GM19468 (cell line): ENCODE measurements at regions not wholly inside any gene's neighbourhood (a gene's known extent, or its start where the extent isn't known, plus 50 kb on each side); places are given as distances from the start of the nearest gene placed in this dataset.
"Not testable (repeated sequence)": the region's sequence is repeated elsewhere in the genome, so short reads cannot be mapped to it uniquely, and the experiment has no call there.

Experiments used
- ATAC-seq: cut with Tn5 transposase; IDR thresholded peaks from one replicate; pipeline ENCODE4 v1.9.1; 2021; ENCODE audit warnings: mild to moderate bottlenecking, moderate library complexity, moderate number of reproducible peaks; ENCODE audit not compliant: unreplicated experiment; ENCODE audit errors: extremely low read depth

GRCh38 chr20:48414786-48415185 is 413.0 kb downstream of the PREX1 start:
- ATAC-seq, result no peak

- ATAC-seq, result no peak
These were observed 415.8 kb downstream of the PREX1 start for GRCh38 chr20:48411919-48412522.

- ATAC-seq, result no peak
These were observed 416.6 kb downstream of the PREX1 start for GRCh38 chr20:48411245-48411644.

GRCh38 chr20:48409055-48409615 is 418.7 kb downstream of the PREX1 start:
- no peak for ATAC-seq

DNA sequence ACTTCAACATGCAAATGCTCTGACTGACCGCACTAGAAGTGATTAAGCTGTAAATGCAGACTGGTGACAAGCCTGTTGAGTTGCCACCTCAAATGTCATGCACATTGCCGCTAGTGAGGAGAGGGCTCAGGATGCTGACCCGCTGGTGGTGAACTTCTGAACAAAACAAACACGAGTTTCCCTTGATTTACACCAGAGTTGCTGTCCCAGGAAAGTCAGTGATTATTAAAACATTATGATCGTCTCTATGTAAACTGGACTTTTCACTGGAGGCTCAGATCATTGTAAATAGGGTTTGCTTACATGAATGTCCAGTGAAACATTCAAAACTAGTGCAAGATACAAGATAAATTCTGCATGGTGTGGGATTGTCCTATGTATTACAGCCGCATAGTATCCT is 420.1 kb downstream of the PREX1 start:
- no peak for ATAC-seq

DNA sequence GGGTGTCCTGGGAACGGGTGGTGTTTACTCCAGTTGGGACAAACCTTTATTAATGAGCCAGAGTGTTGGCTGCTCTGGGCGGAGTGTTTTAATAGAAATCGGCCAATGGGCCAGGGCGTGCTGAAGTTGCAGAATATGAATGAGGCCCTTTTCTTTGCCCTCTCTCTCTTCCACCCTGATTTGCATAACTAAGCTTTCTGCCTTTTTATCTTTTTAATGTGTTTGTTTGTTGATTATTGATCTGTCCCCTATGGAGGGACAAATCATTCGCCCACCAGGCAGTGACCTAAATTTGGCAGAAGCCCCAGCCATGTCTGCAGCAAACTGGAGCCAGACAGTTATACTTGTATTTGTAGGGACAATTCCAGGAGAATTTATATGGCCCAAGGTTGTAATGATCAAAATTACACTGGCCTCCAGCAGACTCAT is 420.9 kb downstream of the PREX1 start:
- ATAC-seq, result no peak

DNA sequence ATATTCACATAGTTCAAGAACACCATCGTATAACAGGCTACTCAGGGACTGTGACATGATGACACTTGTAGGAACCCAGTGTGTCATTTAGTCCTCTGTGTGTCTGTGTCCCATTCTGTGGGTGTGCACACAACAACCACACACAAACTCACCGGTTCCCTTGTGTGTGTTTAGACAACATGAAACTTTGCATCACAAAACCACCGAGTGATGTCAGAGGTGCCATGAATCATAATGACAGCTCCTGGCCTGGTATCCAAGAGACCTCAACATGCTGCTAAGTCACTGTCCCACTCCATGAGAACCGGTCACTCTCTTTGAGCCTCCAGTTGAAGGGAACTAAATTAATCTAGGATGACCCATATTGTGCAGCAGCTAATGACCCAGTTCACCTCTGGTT is 421.3 kb downstream of the PREX1 start:
- ATAC-seq, result no peak

DNA sequence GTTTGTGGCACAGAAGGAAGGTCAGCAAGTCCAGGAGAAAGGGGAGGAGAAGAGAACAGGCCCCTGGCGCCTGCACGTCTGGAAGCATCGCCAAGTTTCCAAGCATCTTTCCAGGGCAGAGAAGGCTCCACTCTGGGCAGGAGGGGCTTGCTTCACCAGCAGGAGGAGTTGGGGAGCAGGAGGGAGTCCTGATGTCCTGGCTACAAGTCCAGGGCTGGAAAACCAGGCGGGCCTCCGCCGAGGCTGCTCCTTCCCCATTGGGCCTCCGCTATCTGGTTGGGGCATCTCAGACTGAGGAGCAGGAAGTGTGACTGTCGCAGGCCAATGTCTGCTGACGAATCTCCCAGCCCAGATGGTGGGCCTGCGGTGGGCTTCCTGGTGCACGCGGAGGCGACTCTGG is 421.9 kb downstream of the PREX1 start:
- ATAC-seq, result no peak

DNA sequence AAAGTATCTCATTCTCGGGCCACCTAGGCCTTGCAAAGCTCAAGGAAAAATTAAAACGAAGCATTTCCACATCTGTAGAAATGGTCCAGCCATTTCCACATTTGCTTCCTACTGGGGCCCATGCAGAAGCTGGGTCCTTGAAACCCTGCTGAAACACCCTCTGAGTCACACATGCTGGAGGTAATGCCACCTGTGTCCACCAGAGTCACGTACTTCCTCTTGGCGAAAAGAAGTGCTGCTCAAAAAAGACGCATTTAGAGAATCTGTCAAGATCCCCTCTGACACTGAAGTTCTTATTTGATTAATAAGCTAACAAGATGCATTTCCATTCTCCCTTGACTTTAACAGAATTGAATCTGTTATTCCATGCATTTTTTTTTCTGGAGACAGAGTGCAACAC is 423.2 kb downstream of the PREX1 start:
- ATAC-seq, result no peak

- no peak for ATAC-seq
These were observed 424.5 kb downstream of the PREX1 start for GRCh38 chr20:48403167-48403761.

- no peak for ATAC-seq
These were observed 426.4 kb downstream of the PREX1 start for GRCh38 chr20:48401359-48401758.

DNA sequence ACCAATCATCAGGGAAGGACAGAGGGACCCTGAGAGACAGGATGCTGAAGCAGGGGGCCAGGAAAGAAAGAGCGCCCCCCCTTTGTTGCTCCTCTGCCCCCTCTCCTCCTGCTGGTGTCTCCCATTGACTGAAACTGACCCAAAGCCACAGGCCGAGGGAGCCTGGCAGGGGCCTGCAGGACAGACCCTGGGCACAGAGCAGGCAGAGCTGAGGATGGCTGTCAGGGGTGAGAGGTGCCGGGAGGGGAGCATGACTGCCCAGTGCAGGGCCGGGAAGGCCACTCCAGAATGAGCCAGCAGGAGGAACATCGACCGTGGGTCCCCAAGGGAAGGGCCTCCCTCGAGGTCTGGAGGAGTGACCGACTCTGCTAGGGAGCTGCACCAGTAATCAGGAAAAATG is 427.8 kb downstream of the PREX1 start:
- ATAC-seq, result no peak

DNA sequence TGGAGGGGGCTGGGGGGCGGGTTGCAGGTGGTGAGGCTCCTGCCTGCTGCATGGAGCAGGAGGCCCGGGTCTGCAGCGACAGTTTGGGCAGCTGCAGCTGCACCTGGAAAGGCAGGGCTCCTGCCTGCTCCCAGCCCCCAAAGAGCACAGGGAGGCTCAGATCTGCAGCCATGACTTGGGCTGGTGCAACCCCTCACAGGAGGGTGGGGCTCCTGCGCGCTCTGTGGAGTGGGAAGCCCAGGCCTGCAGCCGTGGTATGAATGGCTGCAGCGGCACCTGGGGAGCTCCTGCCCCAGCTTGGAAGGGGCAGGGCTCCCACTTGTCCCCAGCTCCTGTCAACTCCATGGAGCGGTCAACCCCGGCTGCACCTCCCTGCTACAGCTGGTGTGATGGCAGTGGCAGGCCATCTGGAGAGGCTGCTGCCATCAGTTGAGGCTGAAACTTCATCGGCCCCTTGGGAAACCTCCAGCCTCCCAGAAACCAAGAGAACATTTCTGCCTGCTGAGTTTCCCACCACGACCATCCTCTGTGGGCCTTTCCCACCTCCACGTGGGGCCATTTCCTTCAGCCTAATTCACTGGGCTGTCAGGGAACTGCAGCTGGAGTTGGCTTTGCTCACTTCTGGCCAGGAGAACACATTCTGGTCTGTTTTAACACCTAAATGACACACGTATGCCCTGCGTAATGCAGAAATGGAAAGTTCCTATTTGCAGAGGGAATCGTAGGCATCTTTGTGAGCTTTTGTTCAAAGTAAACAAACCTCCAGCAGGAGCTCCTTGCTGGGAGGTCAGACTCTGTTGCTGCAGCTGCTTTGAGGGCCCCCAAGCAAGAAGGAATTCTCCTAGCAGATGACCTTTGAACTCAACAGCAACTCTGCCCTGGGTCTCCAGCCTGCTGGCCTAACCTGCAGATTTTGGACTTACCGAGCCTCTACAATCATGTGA is 429.0 kb downstream of the PREX1 start:
- no peak for ATAC-seq

DNA sequence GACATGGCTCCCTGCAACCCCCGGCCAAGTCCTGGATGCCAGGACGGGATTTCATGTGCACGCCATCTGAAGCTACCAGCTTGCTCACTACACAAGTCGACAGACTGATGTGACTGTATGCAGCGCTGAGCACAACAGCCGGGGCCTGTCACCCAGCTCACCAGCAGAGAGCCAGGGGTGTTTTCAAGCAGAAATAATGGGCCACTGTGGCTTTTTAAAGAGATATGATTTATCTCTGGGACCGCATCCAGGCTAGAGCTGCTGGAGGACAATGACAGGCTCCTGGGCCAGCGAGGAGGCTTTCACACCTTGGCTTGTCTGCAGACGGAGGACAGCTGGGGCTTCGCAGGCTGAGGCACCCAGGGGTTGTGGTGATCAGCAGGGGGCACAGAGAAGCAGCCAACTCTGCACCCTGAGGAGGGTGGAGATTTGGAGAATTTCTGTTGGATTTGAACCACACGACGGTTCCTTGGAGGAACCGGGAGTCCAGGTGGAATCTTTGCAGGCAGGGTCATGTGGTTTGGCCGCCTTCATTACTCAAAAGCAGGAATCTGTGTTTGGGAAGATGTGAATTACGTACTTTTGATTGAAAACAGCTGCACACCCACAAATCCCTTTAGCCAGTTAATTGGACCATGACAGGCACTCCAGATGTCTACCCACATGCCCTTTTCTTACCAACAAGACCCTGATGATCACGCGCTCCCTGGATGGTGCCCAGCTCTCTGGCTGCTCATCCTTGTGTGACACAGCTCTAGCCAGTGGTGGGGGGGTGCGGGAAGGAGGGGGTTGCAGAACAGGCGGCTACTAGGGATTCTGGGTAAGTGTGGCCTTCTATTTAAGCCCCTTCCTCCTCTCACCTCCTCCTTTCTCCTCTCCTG is 430.6 kb downstream of the PREX1 start:
- ATAC-seq, result not testable (repeated sequence)

DNA sequence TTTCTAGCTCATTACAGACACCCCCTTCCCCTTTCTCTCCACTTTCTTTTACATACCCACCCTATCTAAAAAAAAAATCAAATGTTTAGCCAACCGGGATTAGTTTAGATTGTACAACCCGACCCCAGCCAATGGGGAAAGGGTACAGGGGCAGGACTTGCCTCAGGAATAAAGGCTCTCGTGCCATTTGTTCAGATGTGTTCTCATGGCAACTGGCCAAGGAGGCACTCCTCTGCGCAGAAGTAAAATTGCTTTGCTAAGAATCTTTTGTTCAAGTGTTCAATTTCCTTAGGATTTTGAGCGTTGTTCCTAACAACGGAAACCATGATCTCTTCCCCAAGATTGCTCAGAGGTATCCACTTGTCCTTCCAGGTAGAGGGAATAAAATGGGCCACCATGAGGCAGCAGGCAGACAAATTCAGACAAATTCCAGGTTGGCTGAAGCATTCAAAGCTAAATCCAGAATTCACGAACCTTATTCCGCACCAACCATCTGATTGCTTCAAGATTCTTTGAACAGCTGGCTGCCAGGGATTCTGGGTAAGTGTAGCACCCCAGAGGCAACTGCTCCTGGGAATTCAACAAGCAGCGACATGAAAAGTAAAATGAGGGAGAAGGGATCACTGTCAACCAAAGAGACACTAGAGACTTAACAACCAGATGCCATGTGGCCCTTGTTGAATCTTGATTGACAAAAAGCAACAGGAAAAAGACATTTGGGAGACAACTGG is 431.8 kb downstream of the PREX1 start:
- ATAC-seq, result no peak

GRCh38 chr20:48394415-48395081 is 433.3 kb downstream of the PREX1 start:
- ATAC-seq, result no peak

DNA sequence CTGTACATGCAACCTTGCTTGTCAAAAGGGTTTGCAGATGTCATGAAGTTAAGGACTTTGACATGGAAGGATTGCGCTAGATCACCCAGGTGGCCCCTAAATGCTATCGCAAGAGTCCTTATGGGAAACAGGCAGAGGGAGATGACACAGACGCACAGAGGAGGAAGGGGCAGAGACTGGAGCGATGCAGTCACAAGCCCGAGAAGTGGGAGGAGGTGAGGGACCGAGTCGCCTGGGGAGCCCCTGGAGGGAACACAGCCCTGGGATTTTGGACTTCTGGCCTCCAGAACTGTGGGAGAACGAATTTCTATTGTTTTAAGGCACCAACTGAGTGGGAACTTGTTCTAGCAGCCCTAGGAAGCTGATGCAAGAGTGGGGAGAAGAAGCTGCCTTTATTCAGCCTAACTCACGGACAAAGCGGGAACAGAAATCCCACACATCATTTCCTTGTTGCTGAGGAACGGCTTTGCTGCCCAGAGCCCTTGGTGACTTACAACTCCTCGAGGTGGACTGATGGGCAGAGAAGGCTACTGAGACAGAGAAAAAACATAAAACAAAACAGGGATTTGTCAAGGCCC is 434.0 kb downstream of the PREX1 start:
- no peak for ATAC-seq

GRCh38 chr20:48393311-48393685 is 434.5 kb downstream of the PREX1 start:
- no peak for ATAC-seq
